NCI-H146 treated with DMSO at 0.1 percent for 48 hours (cell line): ENCODE measurements at regions not wholly inside any gene's neighbourhood (a gene's known extent, or its start where the extent isn't known, plus 50 kb on each side); places are given as distances from the start of the nearest gene placed in this dataset.

Experiments used
- DNase-seq: peaks from one replicate; lab custom pipeline; 2025; ENCODE audit not compliant: unreplicated experiment; lab: John Stamatoyannopoulos, UW

DNA sequence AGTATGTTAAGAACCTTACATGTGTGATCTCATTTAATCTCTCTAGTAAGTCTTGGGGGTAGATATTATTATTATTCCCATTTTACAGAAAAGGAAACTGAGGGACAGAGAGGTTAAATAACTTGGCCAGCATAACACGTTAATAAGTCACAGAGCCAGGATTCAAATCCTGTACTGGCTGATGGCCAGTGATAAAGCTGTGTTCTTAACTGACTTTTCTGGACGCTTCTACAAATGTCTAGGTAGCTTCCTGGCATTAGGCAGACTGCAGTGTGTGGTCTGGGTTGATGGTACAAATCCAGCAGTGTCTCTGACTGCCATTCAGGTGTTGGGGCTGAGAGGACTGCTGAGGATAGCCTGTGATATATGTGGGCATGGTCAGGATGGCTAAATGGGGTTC lies 125.8 kb upstream of the CXCL14 start:
- no peak for DNase-seq

- no peak for DNase-seq
Measured at GRCh38 chr5:135703016-135703550, 124.3 kb upstream of the CXCL14 start.

DNA sequence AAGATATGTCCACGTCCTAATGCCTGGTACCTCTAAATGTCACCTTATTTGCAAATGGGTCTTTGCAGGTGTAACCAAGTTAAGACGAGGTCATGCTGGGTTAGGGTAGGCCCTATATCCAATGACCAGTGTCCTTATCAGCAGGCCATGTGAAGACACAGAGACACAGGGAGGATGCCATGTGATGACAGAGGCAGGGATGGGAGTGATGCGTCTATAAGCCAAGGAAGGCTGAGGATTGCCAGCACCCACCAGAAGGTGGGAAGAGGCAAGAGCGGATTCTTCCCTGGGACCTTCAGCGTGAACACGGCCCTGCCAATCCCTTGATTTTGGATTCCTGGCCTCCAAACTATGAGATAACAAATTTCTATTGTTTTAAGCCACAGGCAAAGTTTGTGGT lies 123.4 kb upstream of the CXCL14 start:
- no peak for DNase-seq

- no peak for DNase-seq
Measured at GRCh38 chr5:135700731-135701130, 121.9 kb upstream of the CXCL14 start.

- no peak for DNase-seq
Measured at GRCh38 chr5:135697959-135698345, 119.2 kb upstream of the CXCL14 start.

DNA sequence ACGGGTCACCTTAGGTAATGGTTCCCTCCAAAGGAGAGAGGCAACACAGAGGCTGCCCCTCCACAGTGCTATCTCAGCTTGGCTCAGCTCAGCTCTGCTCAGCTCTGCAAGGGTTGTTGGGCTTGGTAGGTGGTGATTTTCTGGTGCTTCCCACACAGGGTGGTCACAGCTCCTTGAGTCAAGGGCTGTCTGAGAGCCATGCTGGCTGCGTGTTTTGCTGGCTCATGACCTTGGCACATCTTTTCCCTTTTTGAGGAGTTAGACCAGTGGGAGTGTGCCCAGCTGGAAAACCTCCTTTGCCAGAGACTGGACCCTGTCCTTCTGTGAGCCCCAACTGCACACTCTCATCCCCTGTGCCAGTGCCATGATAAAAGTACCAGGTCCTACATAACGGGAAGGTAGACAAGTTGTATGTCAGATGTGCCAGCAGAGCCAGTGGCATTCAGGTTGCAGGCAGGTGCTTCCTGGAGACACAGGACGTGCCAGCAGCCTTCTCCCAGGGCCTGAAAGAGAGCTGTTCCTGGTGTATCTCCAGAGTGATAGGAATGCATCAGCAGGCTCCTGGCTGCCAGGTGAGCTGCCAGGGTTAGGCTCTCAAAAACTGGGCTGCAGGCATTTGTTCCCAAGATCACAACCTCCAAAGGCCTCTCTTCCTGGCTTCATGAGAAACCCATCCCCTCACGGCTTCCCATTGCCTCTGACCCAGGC lies 118.6 kb upstream of the CXCL14 start:
- no peak for DNase-seq

GRCh38 chr5:135696317-135696716 lies 117.5 kb upstream of the CXCL14 start:
- DNase-seq: no peak

- DNase-seq: no peak
Measured at GRCh38 chr5:135695656-135696313, 117.0 kb upstream of the CXCL14 start.

GRCh38 chr5:135694906-135695305 lies 116.1 kb upstream of the CXCL14 start:
- no peak for DNase-seq

DNA sequence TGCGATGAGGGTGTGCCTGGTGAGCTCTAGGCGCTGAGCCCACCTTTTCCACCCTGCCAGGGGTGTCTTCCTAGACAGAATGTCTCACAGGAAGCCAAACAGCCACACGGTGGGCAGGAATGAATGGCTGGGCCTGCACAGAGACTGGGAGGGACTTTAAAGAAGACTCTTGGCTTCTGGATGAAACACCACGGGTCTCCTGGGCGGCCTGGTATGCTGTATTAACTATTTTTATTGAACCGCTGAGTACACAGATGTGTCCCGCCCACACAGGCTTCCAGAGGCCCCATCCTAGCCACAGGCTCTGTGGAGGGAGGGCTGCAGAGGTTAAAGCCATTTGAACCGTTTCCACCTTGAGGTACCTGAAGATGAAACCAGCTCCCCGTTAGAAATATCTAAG lies 115.2 kb upstream of the CXCL14 start:
- no peak for DNase-seq

- no peak for DNase-seq
Measured at GRCh38 chr5:135693371-135693955, 114.7 kb upstream of the CXCL14 start.

DNA sequence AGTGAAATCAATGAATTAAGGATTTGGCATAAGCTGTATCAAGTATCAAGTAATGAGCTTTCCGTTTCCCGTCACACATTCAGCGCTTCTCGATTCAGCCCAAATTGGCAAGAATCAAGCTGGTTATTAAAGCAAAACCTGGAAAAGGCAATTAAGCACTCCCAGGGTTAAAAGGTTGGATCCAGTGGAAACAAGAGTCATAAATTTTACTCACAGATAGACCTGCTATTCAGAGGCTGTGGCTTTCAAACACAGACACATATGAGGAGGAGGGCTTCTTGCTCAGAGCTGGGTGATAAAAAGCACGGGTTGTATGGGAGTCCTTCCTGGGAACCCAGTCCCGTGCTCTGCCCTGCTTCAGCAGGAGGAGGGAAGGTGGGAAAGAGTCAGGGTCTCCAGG lies 112.3 kb upstream of the CXCL14 start:
- no peak for DNase-seq

DNA sequence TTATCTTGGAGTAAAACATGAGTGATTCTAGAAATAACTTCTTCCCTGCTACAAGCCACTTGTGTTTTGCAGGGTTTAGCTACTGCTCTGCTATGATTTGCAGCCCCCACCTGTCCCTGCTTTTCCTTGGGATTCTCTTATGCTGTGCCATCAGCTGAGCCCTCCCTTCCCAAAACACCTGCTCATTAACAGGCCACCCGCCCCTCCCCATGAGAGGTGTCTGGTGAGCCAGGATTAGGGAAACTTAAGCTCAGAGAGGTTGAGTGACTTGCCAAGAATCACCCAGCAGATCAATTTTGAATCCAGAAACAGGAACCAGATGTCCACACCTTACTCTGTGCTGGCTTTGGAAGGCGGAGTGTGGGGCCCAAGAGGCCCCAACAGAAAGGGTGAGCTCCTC lies 111.7 kb upstream of the CXCL14 start:
- DNase-seq: no peak

GRCh38 chr5:135689506-135689905 lies 110.7 kb upstream of the CXCL14 start:
- DNase-seq: no peak

GRCh38 chr5:135688385-135688784 lies 109.6 kb upstream of the CXCL14 start:
- no peak for DNase-seq

- no peak for DNase-seq
Measured at GRCh38 chr5:135683189-135683588, 104.4 kb upstream of the CXCL14 start.

GRCh38 chr5:135680713-135681112 lies 101.9 kb upstream of the CXCL14 start:
- no peak for DNase-seq

- no peak for DNase-seq
Measured at GRCh38 chr5:135678640-135679268, 100.0 kb upstream of the CXCL14 start.

- DNase-seq: no peak
Measured at GRCh38 chr5:135671966-135672365, 93.2 kb upstream of the CXCL14 start.

DNA sequence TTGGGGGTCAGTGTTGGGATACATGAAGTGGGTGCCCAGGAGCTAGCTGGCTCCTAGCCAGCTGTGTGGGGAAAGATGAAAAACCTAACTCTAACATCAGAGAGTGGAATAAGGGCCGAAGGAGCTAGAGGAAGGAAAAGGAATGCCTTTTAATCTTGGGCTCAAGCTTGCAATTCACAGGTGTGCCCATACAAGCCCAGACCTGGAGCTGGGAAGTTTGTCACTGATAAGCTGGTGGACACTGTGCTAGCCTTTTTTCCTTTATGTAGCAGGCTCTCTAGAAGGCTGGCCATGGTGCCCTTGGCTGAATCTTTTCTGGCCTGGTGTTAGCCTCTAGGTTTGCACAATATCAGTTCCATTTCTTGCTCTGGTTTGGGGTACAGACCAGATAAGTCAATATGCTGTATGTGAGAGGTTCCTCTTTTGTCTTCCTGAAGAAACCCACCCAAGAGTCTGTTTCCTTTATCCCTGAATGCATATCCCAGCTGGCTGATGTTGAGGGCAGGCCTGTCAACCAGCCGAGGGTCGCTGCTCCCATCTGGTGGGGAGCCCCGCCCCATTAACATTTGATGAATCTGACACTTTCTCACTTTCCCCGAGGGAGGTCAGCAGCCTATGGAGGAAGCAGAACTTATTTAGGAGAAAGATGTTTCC lies 92.4 kb upstream of the CXCL14 start:
- DNase-seq: no peak

GRCh38 chr5:135670588-135670987 lies 91.8 kb upstream of the CXCL14 start:
- DNase-seq: no peak
